ENCODE measurements at regions not wholly inside any gene's neighbourhood (a gene's known extent, or its start where the extent isn't known, plus 50 kb on each side); places are given as distances from the start of the nearest gene placed in this dataset.
A peak's percentile ranks its signal among the peaks of the same experiment; 100 is the strongest.

- no peak for DNase-seq
Measured at GRCh38 chrX:39896951-39897740, 200.6 kb downstream of the BCOR start.

GRCh38 chrX:39897741-39898097 is 200.0 kb downstream of the BCOR start:
- TF ChIP-seq EP300 (IDR thresholded peaks at IDR 0.05), result no peak
- no peak for TF ChIP-seq POLR2AphosphoS5 (IDR thresholded peaks at IDR 0.05)
- TF ChIP-seq POLR2A (IDR thresholded peaks at IDR 0.05), result no peak
- TF ChIP-seq CTCF (IDR thresholded peaks at IDR 0.05), result no peak
- no peaks in the 10 kb centered on the region for H3K36me3 ChIP-seq
- H3K4me1 ChIP-seq, result peaks cover 0 to 15% (median 11%) of the 10 kb centered on the region in 4 donors
- peak overlapping the region in 2 of 4 donors; percentile 1 to 19 for H3K27ac ChIP-seq
- H3K9me3 ChIP-seq, result no peaks in the 10 kb centered on the region
- intact Hi-C loops (cut with DNase I), result no loop called here
- no peak overlapping the region for H3K4me3 ChIP-seq
- DNase-seq, result no peak
- 42 to 48% methylated on average over 6 of the region's 6 CpGs for WGBS, 2 donors
- no peaks in the 10 kb centered on the region for H3K27me3 ChIP-seq

More at GRCh38 chrX:39896951-39897740, 200.6 kb downstream of the BCOR start:
- Histone ChIP-seq H3K4me1 (peaks cover 0 to 15% (median 11%) of the 10 kb centered on the region in 4 donors), H3K36me3 (no peaks in the 10 kb centered on the region), H3K4me3 (no peak overlapping the region), H3K27ac (peak overlapping the region in 2 of 4 donors; percentile 1 to 19), H3K27me3 (no peaks in the 10 kb centered on the region), H3K9me3 (no peaks in the 10 kb centered on the region)
- intact Hi-C loops (cut with DNase I), result no loop called here
- TF ChIP-seq POLR2AphosphoS5 (IDR thresholded peaks at IDR 0.05) (no peak), EP300 (IDR thresholded peaks at IDR 0.05) (no peak), POLR2A (IDR thresholded peaks at IDR 0.05) (no peak), CTCF (IDR thresholded peaks at IDR 0.05) (no peak)
- 67 to 74% methylated on average over 20 of the region's 20 CpGs for WGBS, 2 donors

GRCh38 chrX:39898147-39898546 is 199.6 kb downstream of the BCOR start:
- H3K4me3 ChIP-seq, result no peak overlapping the region
- no peaks in the 10 kb centered on the region for H3K27me3 ChIP-seq
- intact Hi-C loops (cut with DNase I), result no loop called here
- DNase-seq, result no peak
- WGBS, 2 donors, result 46 to 77% methylated on average over 2 of the region's 2 CpGs
- no peaks in the 10 kb centered on the region for H3K36me3 ChIP-seq
- peaks cover 0 to 15% (median 11%) of the 10 kb centered on the region in 4 donors for H3K4me1 ChIP-seq
- no peaks in the 10 kb centered on the region for H3K9me3 ChIP-seq
- no peak for TF ChIP-seq EP300 (IDR thresholded peaks at IDR 0.05)
- no peak for TF ChIP-seq CTCF (IDR thresholded peaks at IDR 0.05)
- no peak for TF ChIP-seq POLR2A (IDR thresholded peaks at IDR 0.05)
- no peak overlapping the region for H3K27ac ChIP-seq

GRCh38 chrX:39899059-39899458 is 198.7 kb downstream of the BCOR start:
- 80 to 95% methylated on average over 10 of the region's 10 CpGs for WGBS, 2 donors
- no peaks in the 10 kb centered on the region for H3K9me3 ChIP-seq
- no peak for DNase-seq
- peaks cover 0 to 15% (median 11%) of the 10 kb centered on the region in 4 donors for H3K4me1 ChIP-seq
- H3K4me3 ChIP-seq, result no peak overlapping the region
- no peaks in the 10 kb centered on the region for H3K36me3 ChIP-seq
- H3K27ac ChIP-seq, result no peak overlapping the region
- H3K27me3 ChIP-seq, result no peaks in the 10 kb centered on the region
- intact Hi-C loops (cut with DNase I), result no loop called here
- TF ChIP-seq EP300 (IDR thresholded peaks at IDR 0.05) (no peak), CTCF (IDR thresholded peaks at IDR 0.05) (no peak), POLR2A (IDR thresholded peaks at IDR 0.05) (no peak), POLR2AphosphoS5 (IDR thresholded peaks at IDR 0.05) (no peak)
